ENCODE measurements at regions not wholly inside any gene's neighbourhood (a gene's known extent, or its start where the extent isn't known, plus 50 kb on each side); places are given as distances from the start of the nearest gene placed in this dataset.

DNA sequence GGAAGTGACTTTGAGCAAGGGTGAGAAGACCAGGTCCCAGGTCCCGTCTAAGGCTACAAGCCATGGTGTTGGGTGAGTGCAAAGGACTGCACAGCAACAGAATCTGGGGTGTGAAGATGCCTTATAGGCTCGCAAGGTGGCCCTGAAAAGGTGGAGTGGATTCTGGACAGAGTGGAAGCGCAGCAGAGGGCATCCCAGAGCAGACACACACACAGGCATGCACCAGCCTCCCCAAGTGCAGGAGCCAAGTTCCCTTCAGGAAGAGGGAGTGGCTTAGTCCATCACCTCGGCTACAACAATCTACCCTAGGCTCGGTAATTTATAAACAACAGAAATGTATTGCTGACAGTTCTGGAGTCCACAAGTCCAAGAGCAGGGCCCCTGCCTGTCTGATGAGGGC is 180.1 kb upstream of the PDE10A start:
- TF ChIP-seq, protein P1, sequence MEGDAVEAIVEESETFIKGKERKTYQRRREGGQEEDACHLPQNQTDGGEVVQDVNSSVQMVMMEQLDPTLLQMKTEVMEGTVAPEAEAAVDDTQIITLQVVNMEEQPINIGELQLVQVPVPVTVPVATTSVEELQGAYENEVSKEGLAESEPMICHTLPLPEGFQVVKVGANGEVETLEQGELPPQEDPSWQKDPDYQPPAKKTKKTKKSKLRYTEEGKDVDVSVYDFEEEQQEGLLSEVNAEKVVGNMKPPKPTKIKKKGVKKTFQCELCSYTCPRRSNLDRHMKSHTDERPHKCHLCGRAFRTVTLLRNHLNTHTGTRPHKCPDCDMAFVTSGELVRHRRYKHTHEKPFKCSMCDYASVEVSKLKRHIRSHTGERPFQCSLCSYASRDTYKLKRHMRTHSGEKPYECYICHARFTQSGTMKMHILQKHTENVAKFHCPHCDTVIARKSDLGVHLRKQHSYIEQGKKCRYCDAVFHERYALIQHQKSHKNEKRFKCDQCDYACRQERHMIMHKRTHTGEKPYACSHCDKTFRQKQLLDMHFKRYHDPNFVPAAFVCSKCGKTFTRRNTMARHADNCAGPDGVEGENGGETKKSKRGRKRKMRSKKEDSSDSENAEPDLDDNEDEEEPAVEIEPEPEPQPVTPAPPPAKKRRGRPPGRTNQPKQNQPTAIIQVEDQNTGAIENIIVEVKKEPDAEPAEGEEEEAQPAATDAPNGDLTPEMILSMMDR (IDR thresholded peaks at IDR 0.05; ENCODE audit: low read length), result no peak
- TF ChIP-seq EZH2phosphoT487 (IDR thresholded peaks at IDR 0.05; ENCODE audit: low read length) (no peak), EZH2 (optimal IDR thresholded peaks at IDR 0.05; ENCODE audit: low read depth, low read length) (no peak)

Measured in MM.1S (cell line).